GM12873 (cell line): ENCODE measurements at regions not wholly inside any gene's neighbourhood (a gene's known extent, or its start where the extent isn't known, plus 50 kb on each side); places are given as distances from the start of the nearest gene placed in this dataset.

Experiments used
- CTCF ChIP-seq: IDR thresholded peaks from 2 replicates; pipeline ENCODE4 v1.5.1; 2012; ENCODE audit warnings: low read depth, mild to moderate bottlenecking, moderate library complexity, low read length, control low read depth; ENCODE audit not compliant: insufficient read depth; ENCODE audit errors: missing control alignments

DNA sequence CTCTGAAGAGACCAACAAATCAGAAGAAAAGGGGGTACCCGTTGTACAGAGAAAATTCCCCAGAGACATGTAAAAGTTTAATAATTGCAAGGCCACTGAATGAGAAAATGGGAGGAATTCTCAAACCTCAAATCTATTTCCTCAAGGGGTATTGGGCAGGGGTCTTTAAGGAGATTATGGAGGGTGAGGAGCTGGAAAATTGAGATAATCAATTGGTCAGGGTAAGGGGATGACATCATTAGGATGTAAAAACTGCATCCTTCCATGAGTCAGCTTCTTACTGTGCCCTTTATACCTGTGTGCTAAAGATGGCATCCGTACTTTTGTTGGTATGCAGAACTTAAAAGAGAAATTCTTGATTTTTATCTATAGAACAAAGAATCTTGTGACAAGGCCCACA is 641.5 kb downstream of the LRFN5 start:
- no peak for TF ChIP-seq CTCF

DNA sequence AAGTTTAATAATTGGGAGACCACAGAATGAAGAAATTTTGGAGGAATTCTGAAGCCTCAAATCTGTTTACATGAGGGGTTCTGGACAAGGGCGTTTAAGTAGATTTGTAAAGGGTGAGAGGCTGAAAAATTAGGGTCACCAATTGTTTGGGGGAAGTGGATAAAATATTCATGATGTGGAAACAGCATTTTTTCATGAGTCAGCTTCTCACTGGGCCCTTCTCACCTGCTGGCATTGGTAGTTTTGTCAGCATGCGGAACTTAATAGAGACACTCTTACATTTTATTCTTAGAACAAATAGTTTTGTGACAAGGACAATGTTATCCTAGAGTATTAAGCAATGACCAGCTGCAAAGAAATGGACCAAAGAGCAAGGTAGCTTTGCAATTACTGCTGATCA is 634.4 kb downstream of the LRFN5 start:
- TF ChIP-seq CTCF: no peak

- no peak for TF ChIP-seq CTCF
These were observed 623.3 kb downstream of the LRFN5 start for GRCh38 chr14:42229976-42230375.

- TF ChIP-seq CTCF: no peak
These were observed 622.6 kb downstream of the LRFN5 start for GRCh38 chr14:42229294-42229693.

- no peak for TF ChIP-seq CTCF
These were observed 621.9 kb downstream of the LRFN5 start for GRCh38 chr14:42228611-42229010.

DNA sequence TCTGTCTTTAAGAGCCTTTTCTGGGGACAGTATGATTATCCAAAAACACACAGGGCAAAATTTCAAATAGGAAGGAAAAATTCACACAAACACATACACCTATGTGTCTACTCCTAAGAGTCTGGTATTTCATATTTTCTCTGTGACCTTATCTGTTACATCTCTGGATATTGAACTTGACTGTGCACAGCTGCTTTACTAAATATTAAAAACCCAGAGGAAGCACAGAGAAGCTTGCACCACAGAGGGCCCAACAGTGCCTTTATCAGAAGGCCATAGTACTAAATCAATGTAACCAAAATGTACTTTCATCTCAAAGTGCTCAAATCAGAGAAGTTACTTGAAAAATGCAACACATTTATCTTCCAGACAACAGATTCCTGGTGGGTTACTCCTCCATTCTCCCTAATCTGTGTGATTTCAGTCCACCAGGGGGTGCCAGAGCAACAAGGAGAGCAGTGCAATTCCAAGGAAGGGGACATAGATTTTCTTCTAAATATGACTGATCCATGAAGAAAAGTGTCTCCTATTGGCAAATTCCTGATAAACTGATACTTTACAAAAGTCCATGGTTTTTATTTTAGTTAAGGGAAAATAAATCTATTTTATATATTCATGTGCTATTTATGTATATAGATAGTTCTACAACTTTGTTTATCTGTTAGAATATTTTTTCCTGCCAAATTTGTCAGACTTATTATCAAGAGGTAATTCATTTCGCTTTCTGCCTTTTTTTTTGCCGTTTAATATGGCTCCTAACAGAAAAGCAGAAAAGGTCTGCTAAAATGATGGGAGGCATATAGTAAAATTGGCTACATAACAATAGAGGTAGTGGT is 617.6 kb downstream of the LRFN5 start:
- peak; percentile 61 for TF ChIP-seq CTCF

DNA sequence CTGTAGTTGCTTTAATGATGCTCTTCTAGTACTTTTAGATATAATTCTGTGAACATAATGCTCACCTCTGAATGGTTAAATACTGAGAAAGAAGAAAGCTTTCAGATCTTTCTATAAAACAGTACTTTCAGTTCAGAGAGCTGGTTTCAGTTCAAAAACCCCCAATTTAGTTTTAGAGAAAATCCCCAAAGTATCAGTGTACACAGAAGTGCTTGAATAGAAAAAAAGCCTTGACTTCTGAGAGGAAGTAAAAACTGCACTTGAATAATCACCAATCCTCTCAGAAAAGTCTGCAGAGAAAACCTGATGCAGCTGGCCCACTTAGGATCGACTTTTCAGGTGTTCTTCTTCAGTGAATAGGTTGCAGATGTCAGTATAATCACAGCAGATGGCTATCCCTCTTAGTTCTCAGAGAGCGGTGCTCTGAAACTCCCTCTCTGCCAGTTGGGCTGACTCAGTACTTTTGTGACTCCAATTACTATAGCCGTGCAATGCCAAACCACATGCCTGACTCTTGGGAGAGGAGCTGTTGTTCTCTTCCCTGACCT is 616.3 kb downstream of the LRFN5 start:
- no peak for TF ChIP-seq CTCF
